OCI-LY7 (cell line): ENCODE measurements at regions not wholly inside any gene's neighbourhood (a gene's known extent, or its start where the extent isn't known, plus 50 kb on each side); places are given as distances from the start of the nearest gene placed in this dataset.

Experiments used
- BruUV-seq: library from RNA; stranded (reverse); fragments of 400-500 nt; replicated peaks from 2 replicates; lab custom pipeline; 2021; lab: Mats Ljungman, UMichigan
- CTCF ChIA-PET: fragments of 300-600 bp; sonication (Branson Sonifier 250); formaldehyde crosslinking; loops from one replicate; lab custom pipeline; 2022; ENCODE audit warnings: antibody characterized with exemption; ENCODE audit not compliant: unreplicated experiment; lab: Charles Lee
- POLR2A ChIA-PET: fragments of 300-600 bp; sonication (Branson Sonifier 250); formaldehyde crosslinking; loops from one replicate; lab custom pipeline; 2022; ENCODE audit warnings: antibody characterized with exemption; lab: Charles Lee
- DNase-seq: peaks from one replicate; pipeline ENCODE4 v3.0.0-alpha.2; 2015; ENCODE audit warnings: low spot score
- H2AFZ ChIP-seq: fragments of 200-600 bp; sonication (generic), shearing (Covaris generic); 2 replicates; pipeline ENCODE4 v1.6.1; 2014; ENCODE audit warnings: mild to moderate bottlenecking, antibody characterized with exemption, low read length, moderate library complexity
- H3K27ac ChIP-seq: fragments of 200-600 bp; sonication (generic); 2 replicates; pipeline ENCODE4 v1.5.1; 2014; ENCODE audit warnings: mixed run types, low read depth, mild to moderate bottlenecking, moderate library complexity, low read length, inconsistent platforms; ENCODE audit not compliant: poor library complexity, severe bottlenecking
- H3K36me3 ChIP-seq: fragments of 200-600 bp; sonication (generic); 2 replicates; pipeline ENCODE4 v1.6.1; 2014; ENCODE audit warnings: mild to moderate bottlenecking, antibody characterized with exemption, low read length, moderate library complexity, mixed read lengths; ENCODE audit not compliant: insufficient read depth
- H3K4me1 ChIP-seq: fragments of 200-600 bp; sonication (generic); 2 replicates; pipeline ENCODE4 v1.5.1; 2014; ENCODE audit warnings: mild to moderate bottlenecking, low read length; ENCODE audit not compliant: insufficient read depth, poor library complexity, severe bottlenecking
- H3K4me2 ChIP-seq: fragments of 200-600 bp; sonication (generic); 2 replicates; pipeline ENCODE4 v1.6.1; 2014; ENCODE audit warnings: mild to moderate bottlenecking, low read length
- H3K4me3 ChIP-seq: fragments of 200-600 bp; sonication (generic); 2 replicates; pipeline ENCODE4 v1.5.1; 2014; ENCODE audit warnings: mild to moderate bottlenecking, low read depth, low read length; ENCODE audit not compliant: poor library complexity, severe bottlenecking
- H3K79me2 ChIP-seq: fragments of 200-600 bp; sonication (generic); 2 replicates; pipeline ENCODE4 v1.6.1; 2016; ENCODE audit warnings: low read depth, mild to moderate bottlenecking, low read length, moderate library complexity, mixed read lengths; ENCODE audit not compliant: insufficient read depth
- H3K9me2 ChIP-seq: fragments of 200-600 bp; sonication (generic); 2 replicates; pipeline ENCODE4 v1.6.1; 2016; ENCODE audit warnings: mild to moderate bottlenecking, low read length, mixed read lengths; ENCODE audit not compliant: insufficient read depth
- H3K9me3 ChIP-seq: fragments of 200-600 bp; sonication (generic); 2 replicates; pipeline ENCODE4 v1.6.1; 2014; ENCODE audit warnings: mild to moderate bottlenecking, mixed run types, low read length, mixed read lengths
- H4K20me1 ChIP-seq: fragments of 200-600 bp; sonication (generic); 2 replicates; pipeline ENCODE4 v1.6.1; 2014; ENCODE audit warnings: mild to moderate bottlenecking, antibody characterized with exemption, low read length, moderate library complexity, mixed read lengths; ENCODE audit not compliant: insufficient read depth
- CTCF ChIP-seq: fragments of 200-600 bp; sonication (generic); conservative IDR thresholded peaks from 2 replicates; pipeline ENCODE4 v1.5.1; 2014; ENCODE audit warnings: mild to moderate bottlenecking, antibody characterized with exemption, low read length, moderate library complexity, mixed read lengths
- EZH2phosphoT487 ChIP-seq: fragments of 200-600 bp; sonication (generic); IDR thresholded peaks from 2 replicates; pipeline ENCODE4 v1.6.1; 2018; ENCODE audit warnings: low read depth, borderline replicate concordance, mild to moderate bottlenecking, mixed run types, antibody characterized with exemption, low read length, moderate library complexity, mixed read lengths
- intact Hi-C: fragments of 100-400 bp; cut with micrococcal nuclease; formaldehyde crosslinking; loops from one replicate; pipeline ENCODE4 v1.10.0; 2022; ENCODE audit not compliant: unreplicated experiment

- intact Hi-C loops = no loop called here
- Histone ChIP-seq H3K36me3 (no peaks in the 10 kb centered on the region), H3K9me3 (no peaks in the 10 kb centered on the region), H3K4me3 (no peak overlapping the region), H3K4me1 (no peaks in the 10 kb centered on the region), H4K20me1 (no peaks in the 10 kb centered on the region), H3K9me2 (no peaks in the 10 kb centered on the region), H3K79me2 (no peaks in the 10 kb centered on the region), H2AFZ (no peak overlapping the region), H3K27ac (no peak overlapping the region), H3K4me2 (no peak overlapping the region)
- ChIA-PET CTCF (no interaction called here), POLR2A (interaction anchor here (0.7 kb wide), 1 partner anchor 159 kb away, joined by 3 read pairs; no protein-coding TSS in a partner anchor)
- no TSS peak for BruUV-seq
- TF ChIP-seq EZH2phosphoT487 (no peak), CTCF (no peak)
- DNase-seq = no peak
These were observed 579.5 kb downstream of the TFAP2B start for GRCh38 chr6:51398064-51398705.

GRCh38 chr6:51398793-51399192 is 580.1 kb downstream of the TFAP2B start:
- Histone ChIP-seq H3K9me3 (no peaks in the 10 kb centered on the region), H3K9me2 (no peaks in the 10 kb centered on the region), H3K4me1 (no peaks in the 10 kb centered on the region), H3K4me2 (no peak overlapping the region), H3K27ac (no peak overlapping the region), H3K36me3 (no peaks in the 10 kb centered on the region), H3K79me2 (no peaks in the 10 kb centered on the region), H4K20me1 (no peaks in the 10 kb centered on the region), H3K4me3 (no peak overlapping the region), H2AFZ (no peak overlapping the region)
- TF ChIP-seq CTCF (peak; percentile 56), EZH2phosphoT487 (no peak)
- ChIA-PET CTCF (no interaction called here), POLR2A (no interaction called here)
- intact Hi-C loops = no loop called here
- DNase-seq = no peak
- no TSS peak for BruUV-seq

GRCh38 chr6:51410453-51410852 is 591.8 kb downstream of the TFAP2B start:
- intact Hi-C loops = no loop called here
- Histone ChIP-seq H4K20me1 (no peaks in the 10 kb centered on the region), H3K79me2 (no peaks in the 10 kb centered on the region), H3K9me2 (no peaks in the 10 kb centered on the region), H3K36me3 (no peaks in the 10 kb centered on the region), H3K27ac (no peak overlapping the region), H3K4me1 (no peaks in the 10 kb centered on the region), H3K4me3 (no peak overlapping the region), H3K9me3 (no peaks in the 10 kb centered on the region), H2AFZ (no peak overlapping the region), H3K4me2 (no peak overlapping the region)
- POLR2A ChIA-PET = no interaction called here
- no peak for TF ChIP-seq EZH2phosphoT487
- TF ChIP-seq CTCF = no peak
- CTCF ChIA-PET = no interaction called here
- no peak for DNase-seq
- no TSS peak for BruUV-seq
